CD14-positive monocyte (primary cell): ENCODE measurements at regions not wholly inside any gene's neighbourhood (a gene's known extent, or its start where the extent isn't known, plus 50 kb on each side); places are given as distances from the start of the nearest gene placed in this dataset.

Experiments
- DNase-seq, 3 donors: peaks; one replicate each; pipeline ENCODE4 v3.0.0-alpha.2; 2011 to 2022
- H2AFZ ChIP-seq: 2 replicates; pipeline ENCODE4 v1.6.0; 2012; ENCODE audit warnings: mild to moderate bottlenecking, low read depth, low read length, inconsistent platforms; ENCODE audit not compliant: insufficient read depth, poor library complexity, severe bottlenecking
- H3K27ac ChIP-seq, 2 donors: 1 replicate in 1 of 2; 2 replicates in 1 of 2; pipeline ENCODE4 v1.5.1; 2012 to 2013; ENCODE audit warnings: low read length in 2 of 2, control low read depth in 1 of 2, inconsistent platforms in 1 of 2, low read depth in 1 of 2, mild to moderate bottlenecking in 1 of 2
- H3K27me3 ChIP-seq, 2 donors: one replicate each; pipeline versions ENCODE4 v1.6.0 to v1.6.1; 2011 to 2013; ENCODE audit warnings: low read length in 2 of 2; ENCODE audit not compliant: control insufficient read depth in 2 of 2, insufficient read depth in 2 of 2
- H3K36me3 ChIP-seq, 2 donors: replicated peaks in 1 of 2; 1 replicate in 1 of 2; 2 replicates in 1 of 2; pipeline versions ENCODE4 v1.5.1 to v1.6.1; 2012 to 2013; ENCODE audit warnings: low read length in 2 of 2, control low read depth in 1 of 2, inconsistent platforms in 1 of 2, mild to moderate bottlenecking in 1 of 2; ENCODE audit not compliant: insufficient read depth in 2 of 2, control insufficient read depth in 1 of 2
- H3K4me1 ChIP-seq, 2 donors: 1 replicate in 1 of 2; 2 replicates in 1 of 2; pipeline versions ENCODE4 v1.5.1 to v1.6.1; 2012 to 2013; ENCODE audit warnings: low read length in 2 of 2, control low read depth in 1 of 2, inconsistent platforms in 1 of 2, mild to moderate bottlenecking in 1 of 2, moderate library complexity in 1 of 2; ENCODE audit not compliant: insufficient read depth in 2 of 2, control insufficient read depth in 1 of 2
- H3K4me2 ChIP-seq: replicated peaks from 2 replicates; pipeline ENCODE3; 2012; ENCODE audit warnings: low read length, moderate library complexity, mild to moderate bottlenecking; ENCODE audit not compliant: poor library complexity, severe bottlenecking; ENCODE audit errors: extremely low read depth
- H3K4me3 ChIP-seq, 3 experiments: fragments of 200-600 bp in 1 of 3; sonication (generic) in 1 of 3; replicated peaks in 1 of 3; 1 replicate in 2 of 3; 2 replicates in 1 of 3; pipeline ENCODE4 v1.5.1; 2011 to 2013; ENCODE audit warnings: low read length in 3 of 3, mild to moderate bottlenecking in 3 of 3, control low read depth in 2 of 3, low read depth in 2 of 3, inconsistent platforms in 1 of 3, moderate library complexity in 1 of 3
- H3K79me2 ChIP-seq: 2 replicates; pipeline ENCODE4 v1.6.0; 2012; ENCODE audit warnings: mild to moderate bottlenecking, control low read depth, inconsistent platforms, low read length, moderate library complexity; ENCODE audit not compliant: insufficient read depth
- H3K9ac ChIP-seq: 2 replicates; pipeline ENCODE4 v1.6.0; 2017; ENCODE audit warnings: low read length, mild to moderate bottlenecking; ENCODE audit not compliant: insufficient read depth, poor library complexity, severe bottlenecking
- H3K9me3 ChIP-seq, 2 donors: replicated peaks in 1 of 2; 1 replicate in 1 of 2; 2 replicates in 1 of 2; pipeline versions ENCODE4 v1.5.1 to v1.6.1; 2012 to 2013; ENCODE audit warnings: low read length in 2 of 2, control low read depth in 1 of 2; ENCODE audit not compliant: control insufficient read depth in 1 of 2, insufficient read depth in 1 of 2
- H4K20me1 ChIP-seq: 2 replicates; pipeline ENCODE4 v1.6.0; 2012; ENCODE audit warnings: mild to moderate bottlenecking, low read length, control low read depth, moderate library complexity; ENCODE audit not compliant: insufficient read depth
- H3K27ac Mint-ChIP-seq, 7 donors: one replicate each; pipeline ENCODE4 v1.8.0; 2020; ENCODE audit warnings: mild to moderate bottlenecking in 7 of 7, mixed read lengths in 7 of 7, moderate library complexity in 6 of 7, inconsistent platforms in 2 of 7
- H3K27me3 Mint-ChIP-seq, 3 donors: one replicate each; pipeline ENCODE4 v1.8.0; 2021 to 2022; ENCODE audit warnings: low read depth in 3 of 3, mild to moderate bottlenecking in 3 of 3, mixed read lengths in 3 of 3, moderate library complexity in 3 of 3, inconsistent platforms in 1 of 3
- H3K36me3 Mint-ChIP-seq, 2 donors: one replicate each; pipeline ENCODE4 v1.8.0; 2020; ENCODE audit warnings: mixed read lengths in 2 of 2, inconsistent platforms in 1 of 2, mild to moderate bottlenecking in 1 of 2
- H3K4me1 Mint-ChIP-seq: one replicate; pipeline ENCODE4 v1.8.0; 2020; ENCODE audit warnings: mild to moderate bottlenecking, mixed read lengths
- H3K4me3 Mint-ChIP-seq, 2 donors: one replicate each; pipeline ENCODE4 v1.8.0; 2020; ENCODE audit warnings: mild to moderate bottlenecking in 2 of 2, mixed read lengths in 2 of 2, moderate library complexity in 1 of 2
- H3K9me3 Mint-ChIP-seq, 7 donors: one replicate each; pipeline ENCODE4 v1.8.0; 2020 to 2022; ENCODE audit warnings: mixed read lengths in 7 of 7, mild to moderate bottlenecking in 6 of 7, moderate library complexity in 6 of 7, inconsistent platforms in 2 of 7
- CTCF ChIP-seq: fragments of 200-600 bp; IDR thresholded peaks from one replicate; pipeline ENCODE4 v1.8.0; 2022; ENCODE audit warnings: antibody characterized with exemption, mild to moderate bottlenecking
- WGBS: methylation state at CpG from one replicate; pipeline ENCODE4 v1.1.5; 2013; ENCODE audit warnings: missing lambda C conversion rate; ENCODE audit not compliant: insufficient coverage; 5-methylcytosine and 5-hydroxymethylcytosine counted together
- intact Hi-C, 2 donors: fragments of 100-400 bp; cut with micrococcal nuclease; formaldehyde crosslinking; loops; one replicate each; pipeline versions ENCODE4 v1.15.0 to v1.15.1; 2023

- Histone ChIP-seq H3K4me2 (no peak overlapping the region), H4K20me1 (no peaks in the 10 kb centered on the region), H3K27me3 (peaks cover 8 to 13% of the 10 kb centered on the region in 2 donors), H3K36me3 (no peaks in the 10 kb centered on the region), H3K79me2 (no peaks in the 10 kb centered on the region), H3K9me3 (no peaks in the 10 kb centered on the region), H2AFZ (no peak overlapping the region), H3K4me1 (no peaks in the 10 kb centered on the region), H3K4me3 (no peak overlapping the region), H3K9ac (no peak overlapping the region), H3K27ac (no peak overlapping the region)
- H3K4me1 Mint-ChIP-seq = no peaks in the 10 kb centered on the region
- no peaks in the 10 kb centered on the region for H3K36me3 Mint-ChIP-seq
- no peak for TF ChIP-seq CTCF
- no CpG with 5 or more reads among the region's 1 CpG for WGBS
- H3K9me3 Mint-ChIP-seq = no peaks in the 10 kb centered on the region
- H3K4me3 Mint-ChIP-seq = no peak overlapping the region
- H3K27ac Mint-ChIP-seq = no peak overlapping the region
- no peak for DNase-seq
- peaks cover 14 to 30% (median 18%) of the 10 kb centered on the region in 3 donors for H3K27me3 Mint-ChIP-seq
- intact Hi-C loops = no loop called here
Measured at GRCh38 chr2:176665086-176665485, 395.8 kb downstream of the MTX2 start.

DNA sequence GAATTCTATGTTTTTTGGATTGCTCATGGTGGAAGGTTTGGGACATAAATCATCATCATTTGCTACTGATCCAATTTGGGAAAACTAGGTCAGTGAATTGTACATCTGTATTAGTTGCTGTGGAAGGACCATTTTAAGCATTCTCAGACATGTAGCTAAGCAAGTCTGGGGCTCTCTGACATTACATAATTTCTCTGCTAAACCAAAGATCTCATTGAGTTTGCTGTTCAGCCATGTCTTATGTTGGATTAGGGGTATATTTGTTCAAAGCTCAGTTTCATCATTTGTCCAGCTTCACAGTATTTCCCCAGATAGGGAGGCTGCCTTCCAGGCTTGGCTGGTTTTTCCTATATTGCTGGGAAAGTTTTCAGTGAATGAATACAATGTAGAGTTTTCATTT, 399.7 kb downstream of the MTX2 start:
- H3K9ac ChIP-seq = no peak overlapping the region
- H3K27me3 ChIP-seq = peaks cover 14% of the 10 kb centered on the region in 2 donors
- intact Hi-C loops = no loop called here
- H3K36me3 ChIP-seq = no peaks in the 10 kb centered on the region
- H2AFZ ChIP-seq = no peak overlapping the region
- Mint-ChIP-seq H3K27ac (no peak overlapping the region), H3K9me3 (no peaks in the 10 kb centered on the region), H3K27me3 (peaks cover 8 to 27% (median 22%) of the 10 kb centered on the region in 3 donors), H3K4me3 (no peak overlapping the region), H3K4me1 (no peaks in the 10 kb centered on the region), H3K36me3 (no peaks in the 10 kb centered on the region)
- no peak overlapping the region for H3K27ac ChIP-seq
- H3K79me2 ChIP-seq = no peaks in the 10 kb centered on the region
- TF ChIP-seq CTCF = no peak
- H3K4me3 ChIP-seq = no peak overlapping the region
- no peaks in the 10 kb centered on the region for H4K20me1 ChIP-seq
- no peak for DNase-seq
- no peak overlapping the region for H3K4me2 ChIP-seq
- no peaks in the 10 kb centered on the region for H3K4me1 ChIP-seq
- no peaks in the 10 kb centered on the region for H3K9me3 ChIP-seq
